Gastroesophageal sphincter (tissue), 4 donors: ENCODE measurements at regions not wholly inside any gene's neighbourhood (a gene's known extent, or its start where the extent isn't known, plus 50 kb on each side); places are given as distances from the start of the nearest gene placed in this dataset.

ENCODE experiments used
- ATAC-seq: fragments of 150-250 bp; one replicate; pipeline ENCODE4 v1.9.1; 2016; ENCODE audit warnings: mild to moderate bottlenecking, moderate library complexity
- H3K27ac ChIP-seq, 4 donors: fragments of 200-600 bp; sonication (generic) in 3 of 4; 1 replicate in 3 of 4; 2 replicates in 1 of 4; pipeline ENCODE4 v1.5.1; 2016 to 2019
- H3K27me3 ChIP-seq: fragments of 200-600 bp; sonication (generic); one replicate; pipeline ENCODE4 v1.5.1; 2019
- H3K36me3 ChIP-seq, 2 donors: fragments of 200-600 bp; sonication (generic); one replicate each; pipeline ENCODE4 v1.5.1; 2019; ENCODE audit warnings: control low read depth in 1 of 2
- H3K4me1 ChIP-seq, 3 donors: fragments of 200-600 bp; sonication (generic); 1 replicate in 2 of 3; 2 replicates in 1 of 3; pipeline ENCODE4 v1.5.1; 2016 to 2019; ENCODE audit warnings: control low read depth in 2 of 3
- H3K4me3 ChIP-seq, 2 donors: fragments of 200-600 bp; sonication (generic); one replicate each; pipeline ENCODE4 v1.5.1; 2019; ENCODE audit warnings: mild to moderate bottlenecking in 1 of 2, moderate library complexity in 1 of 2
- H3K9me3 ChIP-seq, 3 donors: fragments of 200-600 bp; sonication (generic); one replicate each; pipeline ENCODE4 v1.5.1; 2017 to 2019; ENCODE audit warnings: control low read depth in 2 of 3
- EP300 ChIP-seq: sonication (generic); formaldehyde crosslinking; IDR thresholded peaks from one replicate; pipeline ENCODE4 v1.6.1; 2017; ENCODE audit warnings: antibody characterized with exemption, mild to moderate bottlenecking
- POLR2A ChIP-seq, 2 donors: fragments of 450-650 bp; IDR thresholded peaks; one replicate each; pipeline ENCODE4 v1.6.1; 2017; ENCODE audit warnings: antibody characterized with exemption in 2 of 2, mild to moderate bottlenecking in 2 of 2, moderate library complexity in 1 of 2
- POLR2AphosphoS5 ChIP-seq: sonication (generic); formaldehyde crosslinking; IDR thresholded peaks from one replicate; pipeline ENCODE4 v1.6.1; 2017; ENCODE audit warnings: antibody characterized with exemption
- WGBS, 2 donors: methylation state at CpG; one replicate each; pipeline ENCODE4 v1.1.5; 2018; ENCODE audit warnings: low coverage in 1 of 2; 5-methylcytosine and 5-hydroxymethylcytosine counted together
- TF ChIP-seq, protein P1 (sequence below), 4 experiments: fragments of 200-600 bp in 2 of 4; fragments of 450-650 bp in 2 of 4; sonication (generic) in 1 of 4; IDR thresholded peaks; one replicate each; pipeline ENCODE4 v1.5.1; 2017 to 2019; ENCODE audit warnings: antibody characterized with exemption in 4 of 4, mild to moderate bottlenecking in 2 of 4, moderate library complexity in 2 of 4

DNA sequence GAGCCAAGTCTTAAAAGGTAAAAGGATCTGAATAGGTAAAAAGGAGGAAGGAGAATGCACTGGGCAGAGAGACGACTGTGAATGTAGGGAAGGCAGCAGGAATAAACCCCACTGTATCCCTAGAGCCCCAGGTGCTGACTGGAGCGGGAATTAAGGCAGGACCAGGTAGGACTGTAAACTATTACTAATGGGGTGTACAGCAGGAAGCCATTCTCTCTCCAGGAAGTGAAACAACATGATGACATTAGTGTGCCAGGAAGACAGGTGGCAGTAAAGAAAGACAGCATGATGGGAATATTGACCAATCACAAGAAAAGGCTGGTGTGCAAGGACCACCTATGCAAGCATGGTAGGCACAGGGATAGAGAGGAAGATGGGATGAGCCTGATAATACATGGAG is 433.0 kb downstream of the DNAH5 start:
- H3K4me1 ChIP-seq, result no peaks in the 10 kb centered on the region
- H3K27me3 ChIP-seq, result no peaks in the 10 kb centered on the region
- H3K4me3 ChIP-seq, result no peak overlapping the region
- H3K9me3 ChIP-seq, result no peaks in the 10 kb centered on the region
- TF ChIP-seq EP300 (no peak), POLR2A (IDR thresholded peaks at IDR 0.05) (no peak), POLR2AphosphoS5 (no peak)
- TF ChIP-seq, protein P1, sequence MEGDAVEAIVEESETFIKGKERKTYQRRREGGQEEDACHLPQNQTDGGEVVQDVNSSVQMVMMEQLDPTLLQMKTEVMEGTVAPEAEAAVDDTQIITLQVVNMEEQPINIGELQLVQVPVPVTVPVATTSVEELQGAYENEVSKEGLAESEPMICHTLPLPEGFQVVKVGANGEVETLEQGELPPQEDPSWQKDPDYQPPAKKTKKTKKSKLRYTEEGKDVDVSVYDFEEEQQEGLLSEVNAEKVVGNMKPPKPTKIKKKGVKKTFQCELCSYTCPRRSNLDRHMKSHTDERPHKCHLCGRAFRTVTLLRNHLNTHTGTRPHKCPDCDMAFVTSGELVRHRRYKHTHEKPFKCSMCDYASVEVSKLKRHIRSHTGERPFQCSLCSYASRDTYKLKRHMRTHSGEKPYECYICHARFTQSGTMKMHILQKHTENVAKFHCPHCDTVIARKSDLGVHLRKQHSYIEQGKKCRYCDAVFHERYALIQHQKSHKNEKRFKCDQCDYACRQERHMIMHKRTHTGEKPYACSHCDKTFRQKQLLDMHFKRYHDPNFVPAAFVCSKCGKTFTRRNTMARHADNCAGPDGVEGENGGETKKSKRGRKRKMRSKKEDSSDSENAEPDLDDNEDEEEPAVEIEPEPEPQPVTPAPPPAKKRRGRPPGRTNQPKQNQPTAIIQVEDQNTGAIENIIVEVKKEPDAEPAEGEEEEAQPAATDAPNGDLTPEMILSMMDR (IDR thresholded peaks at IDR 0.05), result no peak
- no peak for ATAC-seq
- no peak overlapping the region for H3K27ac ChIP-seq
- 63 to 79% methylated on average over 2 of the region's 2 CpGs for WGBS, 2 donors
- no peaks in the 10 kb centered on the region for H3K36me3 ChIP-seq

DNA sequence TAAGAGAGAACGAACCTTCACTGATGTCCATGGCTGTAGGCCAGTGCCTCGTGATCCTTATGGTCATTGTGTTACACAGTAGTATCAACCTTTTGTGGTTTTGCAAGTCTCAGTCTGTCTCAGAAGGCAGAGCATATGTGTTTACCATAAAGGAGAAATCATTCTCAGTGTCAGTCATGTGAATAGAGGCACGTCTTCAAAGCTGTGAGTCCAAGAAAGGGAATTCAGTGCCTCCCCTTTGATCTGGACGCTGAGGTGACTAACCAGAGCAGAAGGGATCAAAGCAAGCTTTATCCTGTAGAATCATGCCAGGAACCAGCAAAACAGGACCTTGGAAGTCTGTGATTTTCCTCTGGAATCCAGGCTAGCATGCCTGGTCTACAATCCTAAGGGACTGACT is 433.9 kb downstream of the DNAH5 start:
- no peak for ATAC-seq
- WGBS, 2 donors, result 40 to 74% methylated on average over 3 to 4 of the region's 4 CpGs
- H3K27me3 ChIP-seq, result no peaks in the 10 kb centered on the region
- no peaks in the 10 kb centered on the region for H3K9me3 ChIP-seq
- no peaks in the 10 kb centered on the region for H3K36me3 ChIP-seq
- H3K27ac ChIP-seq, result no peak overlapping the region
- no peak overlapping the region for H3K4me3 ChIP-seq
- no peak for TF ChIP-seq POLR2A (IDR thresholded peaks at IDR 0.05)
- TF ChIP-seq EP300, result no peak
- H3K4me1 ChIP-seq, result no peaks in the 10 kb centered on the region

DNA sequence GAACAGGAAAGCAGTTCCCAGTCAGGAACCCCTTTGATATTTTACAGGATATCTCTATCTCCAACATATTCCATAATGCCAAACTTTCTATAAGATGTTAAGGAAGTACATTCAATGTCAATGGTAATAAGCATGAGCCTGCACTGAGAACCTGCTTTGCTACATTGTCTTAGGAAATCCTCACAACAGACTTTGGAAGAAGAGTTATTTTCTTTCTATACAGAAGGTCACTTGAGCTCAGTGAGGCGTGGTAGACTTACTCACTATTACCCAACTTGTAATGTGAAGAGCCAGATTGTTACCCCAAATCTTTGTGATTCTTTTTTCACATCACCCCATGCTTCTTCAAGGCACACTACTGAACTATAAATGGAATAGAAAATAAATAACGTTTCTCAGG is 435.9 kb downstream of the DNAH5 start:
- no peak for ATAC-seq
- no peak for TF ChIP-seq POLR2AphosphoS5
- no peak for TF ChIP-seq EP300
- TF ChIP-seq POLR2A (IDR thresholded peaks at IDR 0.05), result no peak
- TF ChIP-seq, protein P1 (IDR thresholded peaks at IDR 0.05), result no peak
- H3K4me1 ChIP-seq, result no peaks in the 10 kb centered on the region
- H3K4me3 ChIP-seq, result no peak overlapping the region
- H3K9me3 ChIP-seq, result no peaks in the 10 kb centered on the region
- WGBS, 2 donors, result 63 to 92% methylated on average over 1 to 2 of the region's 2 CpGs
- H3K27ac ChIP-seq, result no peak overlapping the region
- H3K27me3 ChIP-seq, result no peaks in the 10 kb centered on the region
- H3K36me3 ChIP-seq, result no peaks in the 10 kb centered on the region

DNA sequence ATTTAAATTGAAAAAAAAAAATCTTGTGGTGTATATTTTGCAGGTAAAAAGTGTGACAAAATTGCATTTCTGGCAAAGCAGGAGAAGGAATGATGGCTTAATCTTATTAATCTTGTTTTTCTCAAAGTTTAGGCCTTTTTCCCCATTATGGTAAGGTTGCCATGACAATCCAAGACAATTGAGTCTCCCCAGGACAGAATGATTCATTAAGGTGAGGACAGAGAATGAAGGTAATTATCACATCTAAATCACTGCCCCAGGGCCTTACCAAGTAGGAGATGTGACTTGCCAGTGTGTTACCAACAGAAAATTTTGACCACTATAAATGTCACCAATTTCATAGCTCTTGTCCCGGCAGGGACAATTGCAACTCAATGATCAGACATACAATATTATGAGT is 439.2 kb downstream of the DNAH5 start:
- Histone ChIP-seq H3K27ac (no peak overlapping the region), H3K4me3 (no peak overlapping the region), H3K36me3 (no peaks in the 10 kb centered on the region), H3K9me3 (no peaks in the 10 kb centered on the region), H3K27me3 (no peaks in the 10 kb centered on the region), H3K4me1 (no peaks in the 10 kb centered on the region)
- WGBS, 2 donors, result 67 to 91% methylated on average over 1 of the region's 1 CpG
- TF ChIP-seq POLR2AphosphoS5, result no peak
- no peak for TF ChIP-seq POLR2A (IDR thresholded peaks at IDR 0.05)
- TF ChIP-seq, protein P1 (IDR thresholded peaks at IDR 0.05), result no peak
- TF ChIP-seq EP300, result no peak
- no peak for ATAC-seq

DNA sequence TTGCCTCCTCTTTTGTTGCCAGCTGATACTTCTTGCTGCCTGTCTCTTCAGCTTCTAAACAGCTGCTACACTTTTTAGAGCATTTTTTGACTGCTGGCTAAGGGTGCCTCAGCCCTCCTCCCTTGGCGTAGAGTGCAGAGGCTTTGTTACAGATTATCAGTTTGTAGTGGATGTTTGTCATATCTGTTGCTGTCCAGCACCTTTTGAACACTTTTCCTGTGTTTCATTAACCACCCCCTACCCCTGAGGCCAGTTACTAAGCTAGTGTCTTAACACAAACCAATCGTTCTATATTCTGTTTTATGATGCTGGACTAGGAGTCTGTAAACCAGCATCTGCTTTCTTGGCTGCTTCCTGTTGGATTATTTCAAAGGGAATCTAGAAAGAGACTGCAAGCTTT is 441.5 kb downstream of the DNAH5 start:
- Histone ChIP-seq H3K9me3 (no peaks in the 10 kb centered on the region), H3K27me3 (no peaks in the 10 kb centered on the region), H3K4me3 (no peak overlapping the region), H3K4me1 (no peaks in the 10 kb centered on the region), H3K36me3 (no peaks in the 10 kb centered on the region), H3K27ac (no peak overlapping the region)
- ATAC-seq, result no peak
- TF ChIP-seq POLR2AphosphoS5, result no peak
- 53 to 68% methylated on average over 2 of the region's 2 CpGs for WGBS, 2 donors

DNA sequence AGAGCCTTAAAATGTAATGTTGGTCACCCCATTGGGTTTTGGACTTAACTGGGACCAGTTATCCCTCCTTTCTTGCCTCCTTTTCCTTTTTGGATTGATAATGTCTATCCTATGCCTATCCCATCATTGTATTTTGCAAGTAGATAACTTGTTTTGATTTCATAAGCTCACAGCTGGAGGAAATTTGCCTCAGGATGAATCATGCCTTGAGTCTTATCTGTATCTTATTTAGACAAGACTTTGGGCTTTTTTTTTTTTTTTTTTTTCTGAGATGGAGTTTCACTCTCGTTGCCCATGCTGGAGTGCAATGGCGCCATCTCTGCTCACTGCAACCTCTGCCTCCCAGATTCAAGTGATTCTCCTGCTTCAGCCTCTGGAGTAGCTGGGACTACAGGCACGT is 443.3 kb downstream of the DNAH5 start:
- WGBS, 2 donors, result 69% methylated on average over 3 of the region's 3 CpGs; no CpG with 5 or more reads in 1 of the 2 donors

More for the DNA sequence above, 443.3 kb downstream of the DNAH5 start:
- no peaks in the 10 kb centered on the region for H3K9me3 ChIP-seq
- TF ChIP-seq POLR2AphosphoS5 (no peak), POLR2A (IDR thresholded peaks at IDR 0.05) (no peak), EP300 (no peak)
- TF ChIP-seq, protein P1 (IDR thresholded peaks at IDR 0.05), result no peak
- H3K36me3 ChIP-seq, result no peaks in the 10 kb centered on the region
- no peak overlapping the region for H3K4me3 ChIP-seq
- no peaks in the 10 kb centered on the region for H3K27me3 ChIP-seq
- no peak overlapping the region for H3K27ac ChIP-seq
- no peaks in the 10 kb centered on the region for H3K4me1 ChIP-seq
- no peak for ATAC-seq
